WTC11 (cell line): ENCODE measurements at regions not wholly inside any gene's neighbourhood (a gene's known extent, or its start where the extent isn't known, plus 50 kb on each side); places are given as distances from the start of the nearest gene placed in this dataset.
A peak's percentile ranks its signal among the peaks of the same experiment; 100 is the strongest.

ENCODE experiments used
- ATAC-seq: fragments of 200-7000 bp; cut with Tn5 transposase; 2 replicates; pipeline ENCODE4 v1.10.0; 2021; ENCODE audit warnings: mild to moderate bottlenecking, moderate library complexity
- CTCF ChIA-PET: fragments of 300-600 bp; sonication (Branson Sonifier 250); formaldehyde crosslinking; loops from one replicate; lab custom pipeline; 2021; ENCODE audit warnings: antibody characterized with exemption; lab: Charles Lee
- POLR2A ChIA-PET: fragments of 350-600 bp; sonication (Branson Sonifier 250); formaldehyde crosslinking; loops from one replicate; lab custom pipeline; 2021; ENCODE audit warnings: antibody characterized with exemption; lab: Charles Lee
- DNase-seq: peaks from one replicate; pipeline ENCODE4 v3.0.0; 2021; ENCODE audit warnings: low spot score
- H3K27ac Mint-ChIP-seq: 2 replicates; pipeline ENCODE4 v1.8.0; 2021; ENCODE audit warnings: mixed read lengths
- H3K27me3 Mint-ChIP-seq: 2 replicates; pipeline ENCODE4 v1.8.0; 2021; ENCODE audit warnings: low read depth, mild to moderate bottlenecking, moderate library complexity, mixed read lengths
- H3K36me3 Mint-ChIP-seq: 2 replicates; pipeline ENCODE4 v1.8.0; 2021; ENCODE audit warnings: mixed read lengths
- H3K4me1 Mint-ChIP-seq: 2 replicates; pipeline ENCODE4 v1.8.0; 2022; ENCODE audit warnings: mixed read lengths
- H3K4me3 Mint-ChIP-seq: 2 replicates; pipeline ENCODE4 v1.8.0; 2021; ENCODE audit warnings: mild to moderate bottlenecking, moderate library complexity, mixed read lengths
- H3K9me3 Mint-ChIP-seq: 2 replicates; pipeline ENCODE4 v1.8.0; 2021; ENCODE audit warnings: mixed read lengths
- ATF1 ChIP-seq: sonication (generic); formaldehyde crosslinking; IDR thresholded peaks from 2 replicates; pipeline ENCODE4 v1.8.1; 2023; ENCODE audit warnings: mild to moderate bottlenecking, moderate library complexity, missing genetic modification reagents
- CBFB ChIP-seq: sonication (generic); formaldehyde crosslinking; IDR thresholded peaks from 2 replicates; pipeline ENCODE4 v1.8.1; 2022; ENCODE audit warnings: mild to moderate bottlenecking, low read depth, missing genetic modification reagents
- CREM ChIP-seq: sonication (generic); formaldehyde crosslinking; IDR thresholded peaks from 2 replicates; pipeline ENCODE4 v1.8.1; 2022; ENCODE audit warnings: mild to moderate bottlenecking, missing genetic modification reagents, moderate library complexity
- E2F1 ChIP-seq: sonication (generic); formaldehyde crosslinking; IDR thresholded peaks from 2 replicates; pipeline ENCODE4 v1.8.0; 2022; ENCODE audit warnings: mild to moderate bottlenecking, missing genetic modification reagents
- ETV6 ChIP-seq: sonication (generic); formaldehyde crosslinking; IDR thresholded peaks from 2 replicates; pipeline ENCODE4 v1.8.1; 2022; ENCODE audit warnings: mild to moderate bottlenecking, missing genetic modification reagents
- GABPB1 ChIP-seq: sonication (generic); formaldehyde crosslinking; IDR thresholded peaks from 2 replicates; pipeline ENCODE4 v1.8.1; 2023; ENCODE audit warnings: mild to moderate bottlenecking, missing genetic modification reagents
- NR2C2 ChIP-seq: sonication (generic); formaldehyde crosslinking; IDR thresholded peaks from 2 replicates; pipeline ENCODE4 v1.8.0; 2022; ENCODE audit warnings: mild to moderate bottlenecking, missing genetic modification reagents
- RELA ChIP-seq: sonication (generic); formaldehyde crosslinking; IDR thresholded peaks from 2 replicates; pipeline ENCODE4 v1.8.1; 2022; ENCODE audit warnings: missing genetic modification reagents, mild to moderate bottlenecking, borderline replicate concordance
- RORB ChIP-seq: fragments of 250-450 bp; sonication (Bioruptor Pico); IDR thresholded peaks from 2 replicates; pipeline ENCODE4 v1.9.0; 2021; ENCODE audit warnings: mild to moderate bottlenecking
- SMAD4 ChIP-seq: sonication (generic); formaldehyde crosslinking; IDR thresholded peaks from 2 replicates; pipeline ENCODE4 v1.8.0; 2022; ENCODE audit warnings: mild to moderate bottlenecking, missing genetic modification reagents
- TCF7 ChIP-seq: sonication (generic); formaldehyde crosslinking; IDR thresholded peaks from 2 replicates; pipeline ENCODE4 v1.8.0; 2022; ENCODE audit warnings: mild to moderate bottlenecking, low read depth, missing genetic modification reagents, moderate library complexity
- TEAD1 ChIP-seq: sonication (generic); formaldehyde crosslinking; IDR thresholded peaks from 2 replicates; pipeline ENCODE4 v1.8.0; 2022; ENCODE audit warnings: mild to moderate bottlenecking, missing genetic modification reagents
- ZBTB43 ChIP-seq: sonication (generic); formaldehyde crosslinking; IDR thresholded peaks from 2 replicates; pipeline ENCODE4 v1.8.1; 2023; ENCODE audit warnings: mild to moderate bottlenecking, missing genetic modification reagents
- ZNF232 ChIP-seq: sonication (generic); formaldehyde crosslinking; IDR thresholded peaks from 2 replicates; pipeline ENCODE4 v1.8.0; 2022; ENCODE audit warnings: mild to moderate bottlenecking, missing genetic modification reagents
- ZNF317 ChIP-seq: sonication (generic); formaldehyde crosslinking; IDR thresholded peaks from 2 replicates; pipeline ENCODE4 v1.8.1; 2023; ENCODE audit warnings: low read depth, mild to moderate bottlenecking, moderate library complexity, missing genetic modification reagents, borderline replicate concordance
- ZSCAN18 ChIP-seq: fragments of 250-450 bp; sonication (Bioruptor Pico); IDR thresholded peaks from 2 replicates; pipeline ENCODE4 v2.1.2; 2022; ENCODE audit warnings: mild to moderate bottlenecking, moderate library complexity
- TF ChIP-seq, protein P1 (sequence below): sonication (generic); formaldehyde crosslinking; IDR thresholded peaks from 2 replicates; pipeline ENCODE4 v1.8.1; 2022; ENCODE audit warnings: mild to moderate bottlenecking, missing genetic modification reagents, moderate library complexity, borderline replicate concordance
- TF ChIP-seq, protein P2 (sequence below): sonication (generic); formaldehyde crosslinking; IDR thresholded peaks from 2 replicates; pipeline ENCODE4 v1.8.1; 2023; ENCODE audit warnings: mild to moderate bottlenecking, missing genetic modification reagents, borderline replicate concordance
- TF ChIP-seq, protein P3 (sequence below): sonication (generic); formaldehyde crosslinking; conservative IDR thresholded peaks from 2 replicates; pipeline ENCODE4 v1.8.1; 2022; ENCODE audit warnings: mild to moderate bottlenecking, missing genetic modification reagents

- CTCF ChIA-PET: interaction anchor here (0.6 to 0.8 kb wide), 3 partner anchors 39 to 551 kb away, joined by 3 to 4 read pairs (median 4); no protein-coding TSS in a partner anchor
- no peaks in the 10 kb centered on the region for H3K36me3 Mint-ChIP-seq
- ATAC-seq: no peak
- no peak overlapping the region for H3K4me3 Mint-ChIP-seq
- POLR2A ChIA-PET: no interaction called here
- H3K27me3 Mint-ChIP-seq: peaks cover 1% of the 10 kb centered on the region; the same call in 1 of the 2 replicates
- no peaks in the 10 kb centered on the region for H3K9me3 Mint-ChIP-seq
- H3K27ac Mint-ChIP-seq: no peak overlapping the region
- DNase-seq: no peak
- no peak for TF ChIP-seq CREM
- no peak for TF ChIP-seq NR2C2
- TF ChIP-seq GABPB1 (CRISPR knock-in tag): no peak
- peaks cover 4% of the 10 kb centered on the region for H3K4me1 Mint-ChIP-seq
These were observed 311.1 kb downstream of the TXNL1 start for GRCh38 chr18:56327191-56327885.

GRCh38 chr18:56326336-56327072 lies 311.9 kb downstream of the TXNL1 start:
- no peaks in the 10 kb centered on the region for H3K9me3 Mint-ChIP-seq
- TF ChIP-seq ATF1 (CRISPR knock-in tag) (no peak), ETV6 (CRISPR knock-in tag) (no peak), TEAD1 (CRISPR knock-in tag) (no peak), E2F1 (CRISPR knock-in tag) (no peak), RELA (CRISPR knock-in tag) (no peak), RORB (CRISPR knock-in tag) (no peak)
- peaks cover 4% of the 10 kb centered on the region for H3K4me1 Mint-ChIP-seq
- peak; percentile 83 for ATAC-seq
- H3K27ac Mint-ChIP-seq: no peak overlapping the region
- H3K4me3 Mint-ChIP-seq: no peak overlapping the region
- ChIA-PET CTCF (interaction anchor here (0.6 to 0.8 kb wide), 3 partner anchors 39 to 550 kb away, joined by 3 to 4 read pairs (median 4); no protein-coding TSS in a partner anchor), POLR2A (no interaction called here)
- peak; percentile 14 for DNase-seq
- H3K36me3 Mint-ChIP-seq: no peaks in the 10 kb centered on the region
- peaks cover 3% of the 10 kb centered on the region; the same call in 1 of the 2 replicates for H3K27me3 Mint-ChIP-seq

DNA sequence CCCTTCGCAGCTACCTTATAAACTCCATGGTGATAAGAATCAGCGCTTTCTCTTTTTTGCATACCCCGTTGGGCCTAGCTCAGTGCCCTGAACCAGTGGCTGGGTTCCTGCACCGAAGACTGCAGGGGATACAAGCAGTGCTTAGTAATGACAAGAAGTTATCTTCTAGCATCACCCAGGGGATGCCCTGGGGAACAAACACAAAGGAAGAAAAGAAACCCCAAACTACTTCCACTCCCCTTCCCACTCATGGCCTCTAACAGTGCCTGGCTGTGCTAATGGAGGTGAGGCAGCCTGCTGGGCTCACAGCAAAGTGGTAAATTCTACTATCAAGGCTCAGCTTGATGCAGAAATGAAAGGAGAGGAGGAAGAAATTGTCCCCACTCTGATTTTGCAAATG lies 314.7 kb downstream of the TXNL1 start:
- Mint-ChIP-seq H3K36me3 (no peaks in the 10 kb centered on the region), H3K4me3 (no peak overlapping the region), H3K27me3 (peaks cover 3% of the 10 kb centered on the region; the same call in 1 of the 2 replicates), H3K9me3 (no peaks in the 10 kb centered on the region), H3K27ac (no peak overlapping the region), H3K4me1 (peaks cover 4% of the 10 kb centered on the region)
- POLR2A ChIA-PET: no interaction called here
- CTCF ChIA-PET: interaction anchor here (0.6 kb wide), 1 partner anchor 176 kb away, joined by 4 read pairs; no protein-coding TSS in a partner anchor
- ATAC-seq (no peak; the same call in 1 of the 2 replicates), DNase-seq (no peak)
- TF ChIP-seq ZNF317 (CRISPR knock-in tag) (no peak), ZBTB43 (CRISPR knock-in tag) (no peak), ZSCAN18 (CRISPR knock-in tag) (no peak), ZNF232 (no peak), CBFB (no peak), TCF7 (CRISPR knock-in tag) (no peak), SMAD4 (CRISPR knock-in tag) (no peak)
- TF ChIP-seq, protein P1, sequence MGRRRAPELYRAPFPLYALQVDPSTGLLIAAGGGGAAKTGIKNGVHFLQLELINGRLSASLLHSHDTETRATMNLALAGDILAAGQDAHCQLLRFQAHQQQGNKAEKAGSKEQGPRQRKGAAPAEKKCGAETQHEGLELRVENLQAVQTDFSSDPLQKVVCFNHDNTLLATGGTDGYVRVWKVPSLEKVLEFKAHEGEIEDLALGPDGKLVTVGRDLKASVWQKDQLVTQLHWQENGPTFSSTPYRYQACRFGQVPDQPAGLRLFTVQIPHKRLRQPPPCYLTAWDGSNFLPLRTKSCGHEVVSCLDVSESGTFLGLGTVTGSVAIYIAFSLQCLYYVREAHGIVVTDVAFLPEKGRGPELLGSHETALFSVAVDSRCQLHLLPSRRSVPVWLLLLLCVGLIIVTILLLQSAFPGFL (CRISPR knock-in tag): no peak
- TF ChIP-seq, protein P2, sequence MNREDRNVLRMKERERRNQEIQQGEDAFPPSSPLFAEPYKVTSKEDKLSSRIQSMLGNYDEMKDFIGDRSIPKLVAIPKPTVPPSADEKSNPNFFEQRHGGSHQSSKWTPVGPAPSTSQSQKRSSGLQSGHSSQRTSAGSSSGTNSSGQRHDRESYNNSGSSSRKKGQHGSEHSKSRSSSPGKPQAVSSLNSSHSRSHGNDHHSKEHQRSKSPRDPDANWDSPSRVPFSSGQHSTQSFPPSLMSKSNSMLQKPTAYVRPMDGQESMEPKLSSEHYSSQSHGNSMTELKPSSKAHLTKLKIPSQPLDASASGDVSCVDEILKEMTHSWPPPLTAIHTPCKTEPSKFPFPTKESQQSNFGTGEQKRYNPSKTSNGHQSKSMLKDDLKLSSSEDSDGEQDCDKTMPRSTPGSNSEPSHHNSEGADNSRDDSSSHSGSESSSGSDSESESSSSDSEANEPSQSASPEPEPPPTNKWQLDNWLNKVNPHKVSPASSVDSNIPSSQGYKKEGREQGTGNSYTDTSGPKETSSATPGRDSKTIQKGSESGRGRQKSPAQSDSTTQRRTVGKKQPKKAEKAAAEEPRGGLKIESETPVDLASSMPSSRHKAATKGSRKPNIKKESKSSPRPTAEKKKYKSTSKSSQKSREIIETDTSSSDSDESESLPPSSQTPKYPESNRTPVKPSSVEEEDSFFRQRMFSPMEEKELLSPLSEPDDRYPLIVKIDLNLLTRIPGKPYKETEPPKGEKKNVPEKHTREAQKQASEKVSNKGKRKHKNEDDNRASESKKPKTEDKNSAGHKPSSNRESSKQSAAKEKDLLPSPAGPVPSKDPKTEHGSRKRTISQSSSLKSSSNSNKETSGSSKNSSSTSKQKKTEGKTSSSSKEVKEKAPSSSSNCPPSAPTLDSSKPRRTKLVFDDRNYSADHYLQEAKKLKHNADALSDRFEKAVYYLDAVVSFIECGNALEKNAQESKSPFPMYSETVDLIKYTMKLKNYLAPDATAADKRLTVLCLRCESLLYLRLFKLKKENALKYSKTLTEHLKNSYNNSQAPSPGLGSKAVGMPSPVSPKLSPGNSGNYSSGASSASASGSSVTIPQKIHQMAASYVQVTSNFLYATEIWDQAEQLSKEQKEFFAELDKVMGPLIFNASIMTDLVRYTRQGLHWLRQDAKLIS: no peak
- TF ChIP-seq, protein P3, sequence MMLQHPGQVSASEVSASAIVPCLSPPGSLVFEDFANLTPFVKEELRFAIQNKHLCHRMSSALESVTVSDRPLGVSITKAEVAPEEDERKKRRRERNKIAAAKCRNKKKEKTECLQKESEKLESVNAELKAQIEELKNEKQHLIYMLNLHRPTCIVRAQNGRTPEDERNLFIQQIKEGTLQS (CRISPR knock-in tag): no peak
